MCF 10A (cell line): ENCODE measurements at regions not wholly inside any gene's neighbourhood (a gene's known extent, or its start where the extent isn't known, plus 50 kb on each side); places are given as distances from the start of the nearest gene placed in this dataset.

ENCODE experiments used
- BruUV-seq: library from RNA; stranded (reverse); fragments of 400-500 nt; replicated peaks from 2 replicates; lab custom pipeline; 2021; lab: Mats Ljungman, UMichigan
- CTCF ChIA-PET: fragments of 300-600 bp; sonication (Branson Sonifier 250); formaldehyde crosslinking; extraction: SDS; loops from one replicate; lab custom pipeline; 2021; ENCODE audit warnings: antibody characterized with exemption, inconsistent platforms; lab: Yijun Ruan, JAX
- POLR2A ChIA-PET: fragments of 300-600, 350-650 bp; sonication (Branson Sonifier 250); formaldehyde crosslinking; extraction: SDS; loops from one replicate; lab custom pipeline; 2020; ENCODE audit warnings: antibody characterized with exemption, inconsistent platforms; lab: Yijun Ruan, JAX
- DNase-seq: peaks from one replicate; pipeline ENCODE4 v3.0.0-alpha.2; 2018; ENCODE audit not compliant: unreplicated experiment
- H3K27ac Mint-ChIP-seq: one replicate; pipeline ENCODE4 v1.8.0; 2022; ENCODE audit warnings: mild to moderate bottlenecking, low read depth, mixed read lengths; ENCODE audit not compliant: unreplicated experiment
- H3K27me3 Mint-ChIP-seq: one replicate; pipeline ENCODE4 v1.8.0; 2022; ENCODE audit warnings: mixed read lengths; ENCODE audit not compliant: insufficient read depth, unreplicated experiment
- H3K36me3 Mint-ChIP-seq: one replicate; pipeline ENCODE4 v1.8.0; 2022; ENCODE audit warnings: mild to moderate bottlenecking, moderate library complexity, mixed read lengths; ENCODE audit not compliant: insufficient read depth, unreplicated experiment
- H3K4me1 Mint-ChIP-seq: one replicate; pipeline ENCODE4 v1.8.0; 2022; ENCODE audit warnings: mixed read lengths; ENCODE audit not compliant: insufficient read depth, unreplicated experiment
- H3K4me3 Mint-ChIP-seq: one replicate; pipeline ENCODE4 v1.8.0; 2022; ENCODE audit warnings: mild to moderate bottlenecking, moderate library complexity, mixed read lengths; ENCODE audit not compliant: unreplicated experiment
- H3K9me3 Mint-ChIP-seq: one replicate; pipeline ENCODE4 v1.8.0; 2022; ENCODE audit warnings: mixed read lengths; ENCODE audit not compliant: unreplicated experiment
- CTCF ChIP-seq: fragments of 200-600 bp; IDR thresholded peaks from one replicate; pipeline ENCODE4 v1.8.0; 2022; ENCODE audit warnings: antibody characterized with exemption, mild to moderate bottlenecking; ENCODE audit not compliant: unreplicated experiment
- intact Hi-C: fragments of 100-400 bp; cut with micrococcal nuclease; formaldehyde crosslinking; loops from 2 replicates; pipeline ENCODE4 v1.14.1; 2022

- ChIA-PET POLR2A (no interaction called here), CTCF (no interaction called here)
- Mint-ChIP-seq H3K4me1 (no peaks in the 10 kb centered on the region), H3K4me3 (no peak overlapping the region), H3K27ac (no peak overlapping the region), H3K36me3 (peaks cover 6% of the 10 kb centered on the region), H3K27me3 (no peaks in the 10 kb centered on the region), H3K9me3 (peaks cover 41% of the 10 kb centered on the region)
- intact Hi-C loops = no loop called here
- no peak for TF ChIP-seq CTCF
- no TSS peak for BruUV-seq
- no peak for DNase-seq
Measured at GRCh38 chr16:25523183-25523582, 168.6 kb upstream of the HS3ST4 start.

DNA sequence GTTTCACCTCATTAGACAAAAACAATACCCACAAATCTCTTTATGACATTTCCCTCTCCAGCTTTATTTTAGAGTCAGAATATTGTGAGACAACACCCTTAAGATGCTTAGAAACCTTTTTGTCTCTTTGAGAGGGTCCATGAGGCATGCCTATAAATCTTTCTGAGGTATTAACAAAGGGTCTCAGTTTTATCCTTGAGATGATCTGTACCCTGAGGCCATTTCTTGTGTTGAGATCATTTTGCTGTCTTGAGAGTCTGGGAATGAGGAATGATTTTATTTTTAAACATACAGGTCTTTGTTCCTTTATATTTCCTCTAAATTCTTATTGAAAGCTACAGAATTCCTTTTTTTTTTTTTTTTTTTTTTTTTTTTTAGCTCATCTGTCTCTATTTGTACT is 179.7 kb upstream of the HS3ST4 start:
- Mint-ChIP-seq H3K4me3 (no peak overlapping the region), H3K9me3 (peaks cover 13% of the 10 kb centered on the region), H3K36me3 (no peaks in the 10 kb centered on the region), H3K27ac (no peak overlapping the region), H3K27me3 (no peaks in the 10 kb centered on the region), H3K4me1 (no peaks in the 10 kb centered on the region)
- no peak for DNase-seq
- no TSS peak for BruUV-seq
- ChIA-PET POLR2A (no interaction called here), CTCF (no interaction called here)
- intact Hi-C loops = no loop called here
- no peak for TF ChIP-seq CTCF

DNA sequence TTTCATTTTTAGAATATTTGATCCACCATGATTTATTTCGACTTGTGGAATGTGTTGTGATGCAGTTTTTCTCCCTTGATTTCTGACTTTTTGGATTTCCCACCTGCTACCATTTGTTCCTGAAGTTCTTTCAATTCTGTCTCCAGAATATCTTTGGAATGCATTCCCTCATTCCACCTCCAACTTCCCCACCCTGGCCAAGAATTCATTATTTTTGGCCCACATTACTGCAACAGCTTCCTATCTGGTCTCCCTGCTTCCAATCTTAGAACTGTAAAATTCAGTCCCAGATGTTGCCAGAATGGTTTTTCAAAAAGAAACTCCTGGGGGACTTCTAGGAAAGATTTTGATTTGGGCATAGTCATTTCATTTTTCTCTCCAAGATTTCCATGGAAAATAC is 182.3 kb upstream of the HS3ST4 start:
- no peak overlapping the region for H3K4me3 Mint-ChIP-seq
- intact Hi-C loops = no loop called here
- peaks cover 32% of the 10 kb centered on the region for H3K9me3 Mint-ChIP-seq
- no peak for DNase-seq
- ChIA-PET POLR2A (no interaction called here), CTCF (no interaction called here)
- H3K27me3 Mint-ChIP-seq = no peaks in the 10 kb centered on the region
- BruUV-seq = no TSS peak
- no peaks in the 10 kb centered on the region for H3K4me1 Mint-ChIP-seq
- no peak for TF ChIP-seq CTCF
- H3K27ac Mint-ChIP-seq = no peak overlapping the region
- no peaks in the 10 kb centered on the region for H3K36me3 Mint-ChIP-seq

DNA sequence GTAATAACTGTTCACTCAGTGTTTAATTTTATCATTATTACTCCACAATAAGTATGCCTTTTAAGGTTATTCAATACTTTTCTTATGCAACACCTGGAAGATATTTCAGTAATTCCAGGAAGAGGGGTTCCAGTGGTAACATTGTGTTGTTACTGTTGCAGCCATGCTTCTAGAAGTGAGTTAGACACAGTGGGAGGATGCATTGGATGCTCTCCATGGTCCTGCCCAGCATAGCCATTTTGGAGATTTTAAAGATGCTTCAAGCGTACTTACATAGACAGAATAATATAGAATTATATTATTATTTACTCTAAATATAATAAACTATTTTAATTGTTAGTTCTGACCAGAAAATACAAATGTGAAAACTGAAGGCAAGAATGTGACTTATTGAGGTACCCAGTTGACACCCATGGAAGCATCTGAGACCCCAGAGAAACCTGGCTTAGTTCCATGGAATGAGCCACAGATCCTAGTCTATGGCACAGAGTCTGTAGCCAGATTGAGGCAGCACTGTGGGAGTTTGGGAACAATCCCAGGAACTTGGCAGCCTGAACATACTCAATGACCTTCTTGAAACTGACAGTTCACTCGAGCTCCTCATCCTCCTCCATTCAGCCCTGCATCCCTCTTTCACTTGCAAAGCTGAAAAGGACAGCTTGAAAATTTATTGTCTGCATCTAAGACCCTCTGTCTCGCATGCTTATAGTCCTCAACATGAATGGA is 190.1 kb upstream of the HS3ST4 start:
- intact Hi-C loops = no loop called here
- CTCF ChIA-PET = no interaction called here

More for the DNA sequence above, 190.1 kb upstream of the HS3ST4 start:
- no peaks in the 10 kb centered on the region for H3K27me3 Mint-ChIP-seq
- no peak for DNase-seq
- peaks cover 37% of the 10 kb centered on the region for H3K9me3 Mint-ChIP-seq
- TF ChIP-seq CTCF = no peak
- H3K4me1 Mint-ChIP-seq = no peaks in the 10 kb centered on the region
- POLR2A ChIA-PET = no interaction called here
- no peak overlapping the region for H3K4me3 Mint-ChIP-seq
- no TSS peak for BruUV-seq
- H3K27ac Mint-ChIP-seq = no peak overlapping the region
- no peaks in the 10 kb centered on the region for H3K36me3 Mint-ChIP-seq
